Psoas muscle (tissue), 7 donors: ENCODE measurements at regions not wholly inside any gene's neighbourhood (a gene's known extent, or its start where the extent isn't known, plus 50 kb on each side); places are given as distances from the start of the nearest gene placed in this dataset.

ENCODE experiments used
- ATAC-seq, 4 donors: fragments of 200-7000 bp; cut with Tn5 transposase; one replicate each; pipeline ENCODE4 v1.9.1; 2020; ENCODE audit warnings: moderate library complexity in 3 of 4, mild to moderate bottlenecking in 2 of 4
- DNase-seq, 2 donors: peaks; one replicate each; pipeline ENCODE4 v3.0.0-alpha.2; 2020
- H3K27ac ChIP-seq: fragments of 200-600 bp; one replicate; pipeline ENCODE4 v1.8.0; 2022
- H3K27me3 ChIP-seq, 3 donors: fragments of 200-600 bp in 1 of 3; one replicate each; pipeline versions ENCODE4 v1.6.1 to v1.8.0; 2013 to 2022; ENCODE audit warnings: low read length in 2 of 3, mild to moderate bottlenecking in 2 of 3, moderate library complexity in 1 of 3; ENCODE audit not compliant: insufficient read depth in 3 of 3
- H3K36me3 ChIP-seq, 2 donors: fragments of 200-600 bp in 1 of 2; one replicate each; pipeline versions ENCODE4 v1.6.1 to v1.8.0; 2013 to 2022; ENCODE audit warnings: low read depth in 1 of 2, mild to moderate bottlenecking in 1 of 2, moderate library complexity in 1 of 2; ENCODE audit not compliant: insufficient read depth in 1 of 2
- H3K4me1 ChIP-seq: fragments of 200-600 bp; one replicate; pipeline ENCODE4 v1.8.0; 2022
- H3K4me3 ChIP-seq: fragments of 200-600 bp; one replicate; pipeline ENCODE4 v1.8.0; 2022; ENCODE audit warnings: mild to moderate bottlenecking
- H3K9me3 ChIP-seq: fragments of 200-600 bp; one replicate; pipeline ENCODE4 v1.8.0; 2022
- CTCF ChIP-seq: fragments of 200-600 bp; IDR thresholded peaks from one replicate; pipeline ENCODE4 v1.8.0; 2022; ENCODE audit warnings: antibody characterized with exemption
- WGBS, 3 donors: extraction: QIAGEN DNeasy Blood & Tissue Kit; methylation state at CpG; one replicate each; pipeline versions ENCODE4 v1.1.6 to v1.1.7; 2013; 5-methylcytosine and 5-hydroxymethylcytosine counted together
- intact Hi-C, 2 donors: fragments of 100-400 bp; cut with DNase I; formaldehyde crosslinking; loops; one replicate each; pipeline versions ENCODE4 v1.11.0 to v1.14.2; 2022
- donor health status: healthy with polysubstance abuse.
- donor health status: DM: no; HTN: no; CAD: no; lungs with moderate emphysema.
- donor health status: Bipolar disorder and iron deficiency.
- donor health status: healthy.
- donor health status: DM: yes; HTN: yes; CAD: no.
- donor health status: DM: no; HTN: no; CAD: no.
- donor health status: DM: yes; HTN: yes; CAD: no.

GRCh38 chr2:242053921-242054320, 184.4 kb downstream of the RTP5 start:
- no peak overlapping the region for H3K4me3 ChIP-seq
- no peaks in the 10 kb centered on the region for H3K9me3 ChIP-seq
- WGBS, 3 donors: 73 to 75% (median 73%) methylated on average over 12 of the region's 12 CpGs
- TF ChIP-seq CTCF: no peak
- H3K27me3 ChIP-seq: peaks cover 0 to 45% (median 9%) of the 10 kb centered on the region in 3 donors
- H3K36me3 ChIP-seq: no peaks in the 10 kb centered on the region
- DNase-seq (no peak), ATAC-seq (no peak)
- intact Hi-C loops: no loop called here
- no peak overlapping the region for H3K27ac ChIP-seq
- H3K4me1 ChIP-seq: no peaks in the 10 kb centered on the region

GRCh38 chr2:242054406-242054805, 184.9 kb downstream of the RTP5 start:
- Histone ChIP-seq H3K36me3 (no peaks in the 10 kb centered on the region), H3K27me3 (peaks cover 0 to 40% (median 9%) of the 10 kb centered on the region in 3 donors), H3K9me3 (no peaks in the 10 kb centered on the region), H3K27ac (no peak overlapping the region), H3K4me3 (no peak overlapping the region), H3K4me1 (no peaks in the 10 kb centered on the region)
- DNase-seq (no peak), ATAC-seq (no peak)
- 84 to 87% (median 87%) methylated on average over 6 of the region's 6 CpGs for WGBS, 3 donors
- TF ChIP-seq CTCF: no peak
- intact Hi-C loops: no loop called here

- WGBS, 3 donors: 81 to 82% (median 82%) methylated on average over 39 of the region's 39 CpGs
- no peak for TF ChIP-seq CTCF
Measured at GRCh38 chr2:242054881-242055801, 185.6 kb downstream of the RTP5 start.

GRCh38 chr2:242056026-242056425, 186.5 kb downstream of the RTP5 start:
- ATAC-seq (no peak), DNase-seq (no peak)
- H3K9me3 ChIP-seq: no peaks in the 10 kb centered on the region
- no peak overlapping the region for H3K4me3 ChIP-seq
- H3K27me3 ChIP-seq: peaks cover 0 to 38% (median 9%) of the 10 kb centered on the region in 3 donors
- H3K4me1 ChIP-seq: no peaks in the 10 kb centered on the region
- no peak for TF ChIP-seq CTCF
- no peaks in the 10 kb centered on the region for H3K36me3 ChIP-seq
- intact Hi-C loops: no loop called here
- no peak overlapping the region for H3K27ac ChIP-seq
- WGBS, 3 donors: 73 to 79% (median 79%) methylated on average over 10 of the region's 10 CpGs

More at GRCh38 chr2:242054881-242055801, 185.6 kb downstream of the RTP5 start:
- no peak for DNase-seq
- intact Hi-C loops: no loop called here
- no peak for ATAC-seq
- H3K36me3 ChIP-seq: no peaks in the 10 kb centered on the region
- peaks cover 0 to 35% (median 9%) of the 10 kb centered on the region in 3 donors for H3K27me3 ChIP-seq
- H3K9me3 ChIP-seq: no peaks in the 10 kb centered on the region
- H3K4me3 ChIP-seq: no peak overlapping the region
- H3K4me1 ChIP-seq: no peaks in the 10 kb centered on the region
- no peak overlapping the region for H3K27ac ChIP-seq
